Gastroesophageal sphincter (tissue), 3 donors: ENCODE measurements at regions not wholly inside any gene's neighbourhood (a gene's known extent, or its start where the extent isn't known, plus 50 kb on each side); places are given as distances from the start of the nearest gene placed in this dataset.

Experiments
- EP300 ChIP-seq: sonication (generic); formaldehyde crosslinking; IDR thresholded peaks from one replicate; pipeline ENCODE4 v1.6.1; 2017; ENCODE audit warnings: antibody characterized with exemption, mild to moderate bottlenecking
- POLR2A ChIP-seq, 2 donors: fragments of 450-650 bp; IDR thresholded peaks; one replicate each; pipeline ENCODE4 v1.6.1; 2017; ENCODE audit warnings: antibody characterized with exemption in 2 of 2, mild to moderate bottlenecking in 2 of 2, moderate library complexity in 1 of 2
- POLR2AphosphoS5 ChIP-seq: sonication (generic); formaldehyde crosslinking; IDR thresholded peaks from one replicate; pipeline ENCODE4 v1.6.1; 2017; ENCODE audit warnings: antibody characterized with exemption
- TF ChIP-seq, protein P1 (sequence below), 4 experiments: fragments of 200-600 bp in 2 of 4; fragments of 450-650 bp in 2 of 4; sonication (generic) in 1 of 4; IDR thresholded peaks; one replicate each; pipeline ENCODE4 v1.5.1; 2017 to 2019; ENCODE audit warnings: antibody characterized with exemption in 4 of 4, mild to moderate bottlenecking in 2 of 4, moderate library complexity in 2 of 4

DNA sequence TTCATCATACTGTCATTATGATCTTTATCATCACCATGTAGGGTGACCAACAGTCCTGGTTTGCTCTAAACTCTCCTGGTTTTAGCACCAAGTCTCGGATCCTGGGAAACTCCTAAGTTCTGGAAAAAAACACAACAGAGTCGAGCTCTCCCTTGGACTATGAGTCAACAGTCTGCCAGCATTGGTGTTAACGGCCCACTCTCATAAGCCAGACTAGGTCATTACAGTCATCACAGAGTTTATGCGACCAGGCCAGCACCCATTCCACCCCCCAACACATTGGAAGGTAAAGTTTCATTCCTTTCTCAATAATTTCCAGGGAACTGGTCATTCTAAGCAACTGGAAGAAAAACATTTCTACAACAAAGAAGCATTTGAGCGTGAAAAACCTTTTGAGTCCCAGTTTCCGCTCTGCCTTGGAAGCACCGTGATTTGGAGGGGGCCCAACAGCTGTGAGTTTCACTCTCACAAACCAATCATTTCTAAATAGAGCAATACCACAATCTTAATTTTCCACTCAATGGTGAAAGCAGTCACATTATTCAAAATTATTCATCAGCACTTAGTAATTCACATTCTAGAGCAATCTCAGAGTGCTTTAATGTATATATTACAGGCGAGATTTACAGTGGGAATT is 445.0 kb downstream of the CDH26 start:
- no peak for TF ChIP-seq POLR2A (IDR thresholded peaks at IDR 0.05)
- TF ChIP-seq, protein P1, sequence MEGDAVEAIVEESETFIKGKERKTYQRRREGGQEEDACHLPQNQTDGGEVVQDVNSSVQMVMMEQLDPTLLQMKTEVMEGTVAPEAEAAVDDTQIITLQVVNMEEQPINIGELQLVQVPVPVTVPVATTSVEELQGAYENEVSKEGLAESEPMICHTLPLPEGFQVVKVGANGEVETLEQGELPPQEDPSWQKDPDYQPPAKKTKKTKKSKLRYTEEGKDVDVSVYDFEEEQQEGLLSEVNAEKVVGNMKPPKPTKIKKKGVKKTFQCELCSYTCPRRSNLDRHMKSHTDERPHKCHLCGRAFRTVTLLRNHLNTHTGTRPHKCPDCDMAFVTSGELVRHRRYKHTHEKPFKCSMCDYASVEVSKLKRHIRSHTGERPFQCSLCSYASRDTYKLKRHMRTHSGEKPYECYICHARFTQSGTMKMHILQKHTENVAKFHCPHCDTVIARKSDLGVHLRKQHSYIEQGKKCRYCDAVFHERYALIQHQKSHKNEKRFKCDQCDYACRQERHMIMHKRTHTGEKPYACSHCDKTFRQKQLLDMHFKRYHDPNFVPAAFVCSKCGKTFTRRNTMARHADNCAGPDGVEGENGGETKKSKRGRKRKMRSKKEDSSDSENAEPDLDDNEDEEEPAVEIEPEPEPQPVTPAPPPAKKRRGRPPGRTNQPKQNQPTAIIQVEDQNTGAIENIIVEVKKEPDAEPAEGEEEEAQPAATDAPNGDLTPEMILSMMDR (IDR thresholded peaks at IDR 0.05) = no peak
- TF ChIP-seq EP300 = no peak
- TF ChIP-seq POLR2AphosphoS5 = no peak
